ENCODE measurements at regions not wholly inside any gene's neighbourhood (a gene's known extent, or its start where the extent isn't known, plus 50 kb on each side); places are given as distances from the start of the nearest gene placed in this dataset.

DNA sequence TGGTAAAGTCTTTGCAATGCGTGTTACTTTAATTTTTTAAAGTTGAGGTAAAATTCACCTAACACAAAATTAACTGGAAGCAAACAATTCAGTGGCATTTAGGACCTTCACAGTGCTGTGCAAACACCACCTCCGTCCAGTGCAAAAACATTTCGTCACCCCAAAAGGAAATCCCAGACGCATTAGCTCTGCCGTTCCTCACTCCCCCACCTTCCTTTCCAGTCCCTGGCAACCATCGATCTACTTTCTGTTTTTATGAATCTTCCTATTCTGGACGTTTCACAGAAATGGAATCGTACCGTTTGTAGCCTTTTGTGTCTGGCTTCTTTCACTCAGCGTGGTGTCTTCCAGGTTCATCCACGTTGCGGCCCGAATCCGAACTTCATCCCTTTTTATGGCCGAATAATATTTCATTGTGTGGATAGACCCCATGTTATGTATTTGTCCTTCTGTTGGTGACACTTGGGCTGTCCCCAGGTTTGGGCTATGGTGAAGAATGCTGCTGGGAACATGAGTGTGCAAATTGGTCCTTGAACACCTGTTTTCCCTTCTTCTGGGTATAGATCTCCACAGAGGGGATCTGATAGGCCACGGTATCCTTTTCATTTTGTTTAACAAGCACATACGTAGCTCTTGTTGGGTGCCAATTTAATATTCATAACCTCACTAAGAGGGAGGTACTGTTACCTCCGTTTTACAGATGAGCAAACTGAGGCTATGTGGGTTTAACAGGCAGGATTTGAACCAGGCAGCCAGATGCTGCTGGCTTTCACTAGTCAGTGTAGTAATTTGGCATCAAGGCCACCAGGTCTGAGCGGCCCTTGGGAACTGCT is 232.0 kb upstream of the GSE1 start:
- Histone ChIP-seq H3K4me3 (ENCODE audit: low read depth, low read length) (no peak overlapping the region), H3K36me3 (ENCODE audit: control insufficient read depth, insufficient read depth, low read length) (no peaks in the 10 kb centered on the region), H3K27ac (ENCODE audit: insufficient read depth, low read length, poor library complexity, severe bottlenecking) (no peak overlapping the region), H3K27me3 (ENCODE audit: control insufficient read depth, insufficient read depth, low read length) (no peaks in the 10 kb centered on the region), H3K4me1 (ENCODE audit: control insufficient read depth, insufficient read depth, low read length, poor library complexity, severe bottlenecking) (no peaks in the 10 kb centered on the region), H3K9me3 (ENCODE audit: control insufficient read depth in 2 of 2, low read length in 2 of 2) (no peaks in the 10 kb centered on the region)
- Mint-ChIP-seq H3K36me3 (no peaks in the 10 kb centered on the region), H3K9me3 (peaks cover 0 to 3% (median 0%) of the 10 kb centered on the region in 7 donors), H3K27me3 (no peaks in the 10 kb centered on the region), H3K4me3 (no peak overlapping the region), H3K27ac (no peak overlapping the region), H3K4me1 (peaks cover 0 to 4% (median 0%) of the 10 kb centered on the region in 4 donors)
- ATAC-seq (ENCODE audit: low read depth in 2 of 2) (no peak), DNase-seq (no peak)

DNA sequence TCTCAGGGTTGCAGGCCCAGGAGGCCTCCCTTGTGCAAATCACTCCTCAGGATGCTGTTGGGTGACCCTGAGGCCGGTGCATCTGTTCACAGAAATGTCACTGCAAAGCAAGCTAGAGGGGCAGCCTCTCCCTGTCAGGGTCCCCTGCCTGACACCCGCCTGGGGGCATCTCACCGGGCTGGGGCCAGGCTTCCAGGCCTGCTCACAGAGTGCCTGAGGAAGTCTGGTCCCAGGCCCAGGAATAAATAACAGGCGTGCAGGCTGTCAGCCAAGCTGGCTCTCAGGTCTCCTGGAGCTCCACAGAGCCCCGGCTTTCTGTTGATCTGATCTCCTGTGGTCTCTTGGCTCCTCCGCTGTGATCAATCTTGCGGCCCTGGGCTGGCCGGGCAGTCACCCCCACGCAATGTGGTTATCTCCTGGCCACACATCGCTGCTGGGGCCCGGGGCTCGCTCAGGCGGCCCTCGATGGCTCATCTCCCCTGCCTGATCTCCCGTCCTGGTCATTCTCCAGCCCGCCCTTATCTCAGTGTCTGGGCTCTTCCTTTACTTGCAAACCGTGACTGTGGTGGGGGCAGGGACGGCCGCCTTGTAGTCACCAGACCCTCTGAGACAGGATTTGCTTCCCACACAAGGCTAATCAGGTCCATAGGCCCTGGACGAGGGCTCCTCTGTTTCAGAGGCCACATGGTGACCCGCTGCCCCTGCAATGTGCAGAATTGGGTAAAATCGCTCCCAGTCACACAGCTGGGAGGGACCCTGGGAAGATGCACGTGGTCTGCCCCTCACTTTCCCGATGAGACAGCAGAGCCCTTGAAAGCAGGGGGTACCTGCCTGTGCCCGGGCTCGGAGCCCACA is 231.2 kb upstream of the GSE1 start:
- no peaks in the 10 kb centered on the region for H3K4me1 ChIP-seq (ENCODE audit: control insufficient read depth, insufficient read depth, low read length, poor library complexity, severe bottlenecking)
- ATAC-seq (ENCODE audit: low read depth in 2 of 2) = no peak
- H3K27me3 Mint-ChIP-seq = no peaks in the 10 kb centered on the region
- H3K4me3 ChIP-seq (ENCODE audit: low read depth, low read length) = no peak overlapping the region
- no peak overlapping the region for H3K27ac ChIP-seq (ENCODE audit: insufficient read depth, low read length, poor library complexity, severe bottlenecking)
- no peak overlapping the region for H3K4me3 Mint-ChIP-seq
- H3K36me3 ChIP-seq (ENCODE audit: control insufficient read depth, insufficient read depth, low read length) = no peaks in the 10 kb centered on the region
- H3K27ac Mint-ChIP-seq = no peak overlapping the region
- no peaks in the 10 kb centered on the region for H3K36me3 Mint-ChIP-seq
- H3K4me1 Mint-ChIP-seq = peaks cover 0 to 4% (median 0%) of the 10 kb centered on the region in 4 donors
- H3K9me3 Mint-ChIP-seq = peaks cover 0 to 3% (median 0%) of the 10 kb centered on the region in 7 donors
- H3K9me3 ChIP-seq (ENCODE audit: control insufficient read depth in 2 of 2, low read length in 2 of 2) = no peaks in the 10 kb centered on the region
- H3K27me3 ChIP-seq (ENCODE audit: control insufficient read depth, insufficient read depth, low read length) = no peaks in the 10 kb centered on the region
- no peak for DNase-seq

GRCh38 chr16:85382717-85383118 is 230.4 kb upstream of the GSE1 start:
- Mint-ChIP-seq H3K9me3 (peaks cover 0 to 3% (median 0%) of the 10 kb centered on the region in 7 donors), H3K4me1 (peaks cover 0 to 4% (median 0%) of the 10 kb centered on the region in 4 donors), H3K36me3 (no peaks in the 10 kb centered on the region), H3K27me3 (no peaks in the 10 kb centered on the region), H3K4me3 (no peak overlapping the region), H3K27ac (no peak overlapping the region)
- Histone ChIP-seq H3K9me3 (ENCODE audit: control insufficient read depth in 2 of 2, low read length in 2 of 2) (no peaks in the 10 kb centered on the region), H3K27ac (ENCODE audit: insufficient read depth, low read length, poor library complexity, severe bottlenecking) (no peak overlapping the region), H3K27me3 (ENCODE audit: control insufficient read depth, insufficient read depth, low read length) (no peaks in the 10 kb centered on the region), H3K36me3 (ENCODE audit: control insufficient read depth, insufficient read depth, low read length) (no peaks in the 10 kb centered on the region), H3K4me3 (ENCODE audit: low read depth, low read length) (no peak overlapping the region), H3K4me1 (ENCODE audit: control insufficient read depth, insufficient read depth, low read length, poor library complexity, severe bottlenecking) (no peaks in the 10 kb centered on the region)
- ATAC-seq (ENCODE audit: low read depth in 2 of 2) = no peak
- DNase-seq = no peak

DNA sequence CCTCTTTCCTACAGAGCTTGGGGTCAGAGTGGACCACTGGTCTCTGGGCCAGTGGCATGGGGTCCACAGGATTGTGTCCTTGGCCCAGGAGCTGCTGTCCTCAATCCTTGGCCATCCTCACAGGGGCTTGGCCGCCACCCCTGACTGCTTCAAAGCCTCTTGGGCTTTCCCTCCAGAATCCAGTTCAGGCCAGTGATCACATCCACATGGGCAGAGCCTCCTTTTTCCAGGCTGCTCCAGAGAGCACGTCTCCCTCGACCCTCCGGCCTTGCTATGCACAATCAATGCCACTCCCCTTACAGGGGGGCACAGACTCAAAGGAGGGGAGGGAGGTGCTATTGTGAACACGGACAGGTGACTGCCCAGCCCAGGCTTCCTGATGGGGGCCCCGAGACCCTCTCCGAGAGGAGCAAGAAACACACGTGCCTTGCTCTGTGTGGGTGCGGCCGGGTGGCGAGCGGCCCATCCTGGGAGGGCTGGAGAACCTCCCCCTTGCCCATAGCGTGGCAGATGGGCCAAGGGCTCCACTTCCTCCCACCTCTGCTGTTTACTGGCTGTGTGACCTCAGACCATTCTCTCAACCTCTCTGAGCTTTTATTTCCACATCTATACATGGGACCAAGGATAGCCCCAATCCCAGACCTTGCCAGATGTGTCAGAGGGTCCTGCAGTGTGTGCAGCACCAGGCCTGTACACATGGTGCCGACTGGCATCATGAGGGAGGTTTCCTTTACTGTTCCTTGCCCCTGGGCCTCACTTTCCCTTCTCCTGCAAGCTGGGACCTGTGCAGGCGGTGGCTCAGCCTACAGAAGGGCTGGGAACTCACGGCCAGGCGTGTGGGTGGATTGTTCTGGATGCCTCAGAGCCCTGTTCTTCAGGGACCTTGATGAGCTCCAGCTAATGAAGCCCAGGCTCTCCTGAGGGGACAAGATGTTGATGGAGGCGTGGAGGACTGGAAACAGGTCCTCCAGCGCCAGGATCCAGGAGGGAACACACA is 229.0 kb upstream of the GSE1 start:
- no peak overlapping the region for H3K4me3 ChIP-seq (ENCODE audit: low read depth, low read length)
- ATAC-seq (ENCODE audit: low read depth in 2 of 2) = no peak

GRCh38 chr16:85384833-85385462 is 228.2 kb upstream of the GSE1 start:
- Mint-ChIP-seq H3K4me3 (no peak overlapping the region), H3K36me3 (no peaks in the 10 kb centered on the region), H3K27ac (no peak overlapping the region), H3K9me3 (peaks cover 0 to 3% (median 0%) of the 10 kb centered on the region in 7 donors), H3K27me3 (peaks cover 4% of the 10 kb centered on the region), H3K4me1 (peaks cover 0 to 4% (median 0%) of the 10 kb centered on the region in 4 donors)
- Histone ChIP-seq H3K27ac (ENCODE audit: insufficient read depth, low read length, poor library complexity, severe bottlenecking) (no peak overlapping the region), H3K9me3 (ENCODE audit: control insufficient read depth in 2 of 2, low read length in 2 of 2) (no peaks in the 10 kb centered on the region), H3K36me3 (ENCODE audit: control insufficient read depth, insufficient read depth, low read length) (no peaks in the 10 kb centered on the region), H3K27me3 (ENCODE audit: control insufficient read depth, insufficient read depth, low read length) (no peaks in the 10 kb centered on the region), H3K4me3 (ENCODE audit: low read depth, low read length) (no peak overlapping the region), H3K4me1 (ENCODE audit: control insufficient read depth, insufficient read depth, low read length, poor library complexity, severe bottlenecking) (no peaks in the 10 kb centered on the region)
- no peak for DNase-seq
- no peak for ATAC-seq (ENCODE audit: low read depth in 2 of 2)

More for the DNA sequence above, 229.0 kb upstream of the GSE1 start:
- H3K4me1 Mint-ChIP-seq = peaks cover 0 to 4% (median 0%) of the 10 kb centered on the region in 4 donors
- H3K9me3 ChIP-seq (ENCODE audit: control insufficient read depth in 2 of 2, low read length in 2 of 2) = no peaks in the 10 kb centered on the region
- H3K36me3 ChIP-seq (ENCODE audit: control insufficient read depth, insufficient read depth, low read length) = no peaks in the 10 kb centered on the region
- H3K4me1 ChIP-seq (ENCODE audit: control insufficient read depth, insufficient read depth, low read length, poor library complexity, severe bottlenecking) = no peaks in the 10 kb centered on the region
- H3K27me3 ChIP-seq (ENCODE audit: control insufficient read depth, insufficient read depth, low read length) = no peaks in the 10 kb centered on the region
- no peak overlapping the region for H3K4me3 Mint-ChIP-seq
- peaks cover 4% of the 10 kb centered on the region for H3K27me3 Mint-ChIP-seq
- no peak overlapping the region for H3K27ac ChIP-seq (ENCODE audit: insufficient read depth, low read length, poor library complexity, severe bottlenecking)
- H3K36me3 Mint-ChIP-seq = no peaks in the 10 kb centered on the region
- DNase-seq = no peak
- H3K27ac Mint-ChIP-seq = no peak overlapping the region
- peaks cover 0 to 3% (median 0%) of the 10 kb centered on the region in 7 donors for H3K9me3 Mint-ChIP-seq

GRCh38 chr16:85385463-85386331 is 227.4 kb upstream of the GSE1 start:
- Mint-ChIP-seq H3K27me3 (peaks cover 4% of the 10 kb centered on the region), H3K4me3 (no peak overlapping the region), H3K36me3 (no peaks in the 10 kb centered on the region), H3K27ac (no peak overlapping the region), H3K9me3 (peaks cover 0 to 3% (median 0%) of the 10 kb centered on the region in 7 donors), H3K4me1 (peaks cover 0 to 4% (median 0%) of the 10 kb centered on the region in 4 donors)
- H3K4me3 ChIP-seq (ENCODE audit: low read depth, low read length) = no peak overlapping the region
- ATAC-seq (ENCODE audit: low read depth in 2 of 2) (no peak), DNase-seq (no peak)
- H3K27me3 ChIP-seq (ENCODE audit: control insufficient read depth, insufficient read depth, low read length) = no peaks in the 10 kb centered on the region
- H3K27ac ChIP-seq (ENCODE audit: insufficient read depth, low read length, poor library complexity, severe bottlenecking) = no peak overlapping the region
- no peaks in the 10 kb centered on the region for H3K4me1 ChIP-seq (ENCODE audit: control insufficient read depth, insufficient read depth, low read length, poor library complexity, severe bottlenecking)
- H3K9me3 ChIP-seq (ENCODE audit: control insufficient read depth in 2 of 2, low read length in 2 of 2) = no peaks in the 10 kb centered on the region
- H3K36me3 ChIP-seq (ENCODE audit: control insufficient read depth, insufficient read depth, low read length) = no peaks in the 10 kb centered on the region

All from CD4-positive, CD25-positive, alpha-beta regulatory T cell (primary cell).